ENCODE measurements at regions not wholly inside any gene's neighbourhood (a gene's known extent, or its start where the extent isn't known, plus 50 kb on each side); places are given as distances from the start of the nearest gene placed in this dataset.

DNA sequence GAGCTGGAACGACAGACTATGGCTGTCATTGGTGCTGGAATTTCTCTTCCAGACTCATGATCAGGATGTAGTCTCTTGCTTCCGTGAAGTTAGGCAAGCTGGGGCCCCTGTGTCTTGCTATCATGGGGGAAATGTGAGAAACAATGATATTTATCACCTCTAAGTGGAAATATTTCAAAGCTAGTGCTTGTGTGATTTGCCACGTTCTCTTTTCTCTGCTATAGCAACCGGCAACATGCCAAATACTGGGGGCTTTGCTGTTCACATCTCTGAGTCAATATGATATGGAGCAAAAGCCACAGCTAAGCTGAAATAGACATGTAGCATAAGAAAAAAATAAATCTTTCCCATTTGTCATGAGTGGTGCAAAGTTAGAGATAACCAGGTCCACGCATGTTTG is 668.2 kb upstream of the IGFBP3 start:
- no peaks in the 10 kb centered on the region for H3K27me3 Mint-ChIP-seq
- no peak overlapping the region for H3K27ac Mint-ChIP-seq
- no peak overlapping the region for H3K27ac ChIP-seq (ENCODE audit: low read depth in 1 of 2, low read length in 2 of 2)
- H3K4me3 ChIP-seq (ENCODE audit: low read length): no peak overlapping the region
- TF ChIP-seq, protein P1, sequence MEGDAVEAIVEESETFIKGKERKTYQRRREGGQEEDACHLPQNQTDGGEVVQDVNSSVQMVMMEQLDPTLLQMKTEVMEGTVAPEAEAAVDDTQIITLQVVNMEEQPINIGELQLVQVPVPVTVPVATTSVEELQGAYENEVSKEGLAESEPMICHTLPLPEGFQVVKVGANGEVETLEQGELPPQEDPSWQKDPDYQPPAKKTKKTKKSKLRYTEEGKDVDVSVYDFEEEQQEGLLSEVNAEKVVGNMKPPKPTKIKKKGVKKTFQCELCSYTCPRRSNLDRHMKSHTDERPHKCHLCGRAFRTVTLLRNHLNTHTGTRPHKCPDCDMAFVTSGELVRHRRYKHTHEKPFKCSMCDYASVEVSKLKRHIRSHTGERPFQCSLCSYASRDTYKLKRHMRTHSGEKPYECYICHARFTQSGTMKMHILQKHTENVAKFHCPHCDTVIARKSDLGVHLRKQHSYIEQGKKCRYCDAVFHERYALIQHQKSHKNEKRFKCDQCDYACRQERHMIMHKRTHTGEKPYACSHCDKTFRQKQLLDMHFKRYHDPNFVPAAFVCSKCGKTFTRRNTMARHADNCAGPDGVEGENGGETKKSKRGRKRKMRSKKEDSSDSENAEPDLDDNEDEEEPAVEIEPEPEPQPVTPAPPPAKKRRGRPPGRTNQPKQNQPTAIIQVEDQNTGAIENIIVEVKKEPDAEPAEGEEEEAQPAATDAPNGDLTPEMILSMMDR (IDR thresholded peaks at IDR 0.05): no peak
- no peaks in the 10 kb centered on the region for H3K27me3 ChIP-seq (ENCODE audit: control insufficient read depth in 1 of 2, insufficient read depth in 2 of 2, low read length in 2 of 2)
- no peaks in the 10 kb centered on the region for H3K4me1 Mint-ChIP-seq (ENCODE audit: low read depth)
- peaks cover 0 to 13% of the 10 kb centered on the region in 2 experiments for H3K9me3 ChIP-seq (ENCODE audit: control insufficient read depth in 1 of 2, insufficient read depth in 1 of 2, low read length in 2 of 2)
- CTCF ChIA-PET: no interaction called here
- no peaks in the 10 kb centered on the region for H3K36me3 ChIP-seq (ENCODE audit: insufficient read depth, low read length)
- no peak for DNase-seq
- no peak for ATAC-seq (ENCODE audit: poor library complexity)
- H3K36me3 Mint-ChIP-seq (ENCODE audit: low read depth): no peaks in the 10 kb centered on the region
- peaks cover 4% of the 10 kb centered on the region for H3K9me3 Mint-ChIP-seq
- POLR2A ChIA-PET: no interaction called here
- H3K4me1 ChIP-seq (ENCODE audit: insufficient read depth, low read length): no peaks in the 10 kb centered on the region
- no peak overlapping the region for H3K4me3 Mint-ChIP-seq
- intact Hi-C loops (cut with DNase I, micrococcal nuclease): no loop called here

DNA sequence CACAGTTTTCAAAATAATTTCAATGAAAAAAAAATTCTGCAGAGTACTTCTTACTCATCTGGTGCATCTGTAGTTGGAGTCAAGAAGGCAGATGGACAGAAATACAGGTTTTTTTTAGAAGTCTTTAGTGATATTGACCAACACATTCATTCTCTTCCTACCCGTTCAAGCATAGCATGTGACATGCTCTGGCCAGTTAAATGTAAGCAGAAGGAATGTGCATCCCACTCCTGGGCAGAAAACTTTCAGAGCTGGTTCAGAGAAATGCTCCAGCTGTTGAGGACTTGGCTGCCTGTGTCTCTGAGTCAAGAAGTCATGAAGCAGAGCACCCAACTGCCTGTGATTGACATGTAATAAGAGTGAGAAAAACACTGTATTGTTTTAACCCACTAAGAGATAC is 665.3 kb upstream of the IGFBP3 start:
- no peak overlapping the region for H3K27ac ChIP-seq (ENCODE audit: low read depth in 1 of 2, low read length in 2 of 2)
- no peak overlapping the region for H3K4me3 Mint-ChIP-seq
- intact Hi-C loops (cut with DNase I, micrococcal nuclease): no loop called here
- no peaks in the 10 kb centered on the region for H3K4me1 ChIP-seq (ENCODE audit: insufficient read depth, low read length)
- no peaks in the 10 kb centered on the region for H3K27me3 Mint-ChIP-seq
- no peaks in the 10 kb centered on the region for H3K36me3 Mint-ChIP-seq (ENCODE audit: low read depth)
- H3K9me3 Mint-ChIP-seq: peaks cover 7% of the 10 kb centered on the region
- no peak overlapping the region for H3K4me3 ChIP-seq (ENCODE audit: low read length)
- CTCF ChIA-PET: no interaction called here
- peaks cover 0 to 9% of the 10 kb centered on the region in 2 experiments for H3K9me3 ChIP-seq (ENCODE audit: control insufficient read depth in 1 of 2, insufficient read depth in 1 of 2, low read length in 2 of 2)
- DNase-seq (no peak), ATAC-seq (ENCODE audit: poor library complexity) (no peak)
- TF ChIP-seq, protein P1 (IDR thresholded peaks at IDR 0.05): no peak
- no peaks in the 10 kb centered on the region for H3K36me3 ChIP-seq (ENCODE audit: insufficient read depth, low read length)
- no peaks in the 10 kb centered on the region for H3K27me3 ChIP-seq (ENCODE audit: control insufficient read depth in 1 of 2, insufficient read depth in 2 of 2, low read length in 2 of 2)
- H3K27ac Mint-ChIP-seq: no peak overlapping the region
- no peaks in the 10 kb centered on the region for H3K4me1 Mint-ChIP-seq (ENCODE audit: low read depth)
- POLR2A ChIA-PET: no interaction called here

DNA sequence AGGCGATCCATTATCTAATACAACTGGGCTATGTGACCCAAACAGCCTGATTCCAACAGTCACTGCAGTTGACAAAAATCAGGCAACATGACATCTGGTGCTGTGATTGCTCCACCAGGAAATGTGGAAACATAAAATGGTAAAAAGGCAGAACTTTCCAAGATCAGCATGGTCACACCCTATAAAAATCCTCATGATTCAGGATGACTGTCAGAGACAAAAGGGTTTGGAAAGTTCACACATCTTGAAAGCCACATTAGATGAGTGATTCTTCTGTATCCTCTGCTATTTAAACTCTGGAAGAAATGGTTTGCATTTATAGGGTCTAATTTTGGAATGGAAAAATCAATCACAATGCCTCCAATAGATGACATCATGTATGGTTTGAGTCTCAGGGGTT is 662.6 kb upstream of the IGFBP3 start:
- Mint-ChIP-seq H3K4me3 (no peak overlapping the region), H3K36me3 (ENCODE audit: low read depth) (no peaks in the 10 kb centered on the region), H3K27ac (no peak overlapping the region), H3K9me3 (peaks cover 5% of the 10 kb centered on the region), H3K4me1 (ENCODE audit: low read depth) (no peaks in the 10 kb centered on the region), H3K27me3 (no peaks in the 10 kb centered on the region)
- ChIA-PET CTCF (no interaction called here), POLR2A (no interaction called here)
- H3K36me3 ChIP-seq (ENCODE audit: insufficient read depth, low read length): no peaks in the 10 kb centered on the region
- no peaks in the 10 kb centered on the region for H3K4me1 ChIP-seq (ENCODE audit: insufficient read depth, low read length)
- ATAC-seq (ENCODE audit: poor library complexity) (no peak), DNase-seq (no peak)
- intact Hi-C loops (cut with DNase I, micrococcal nuclease): no loop called here
- TF ChIP-seq, protein P1 (IDR thresholded peaks at IDR 0.05): no peak
- H3K4me3 ChIP-seq (ENCODE audit: low read length): no peak overlapping the region
- H3K9me3 ChIP-seq (ENCODE audit: control insufficient read depth in 1 of 2, insufficient read depth in 1 of 2, low read length in 2 of 2): no peaks in the 10 kb centered on the region
- no peaks in the 10 kb centered on the region for H3K27me3 ChIP-seq (ENCODE audit: control insufficient read depth in 1 of 2, insufficient read depth in 2 of 2, low read length in 2 of 2)
- no peak overlapping the region for H3K27ac ChIP-seq (ENCODE audit: low read depth in 1 of 2, low read length in 2 of 2)

All from CD4-positive, alpha-beta T cell (primary cell).